Motor neuron (in vitro differentiated cells): ENCODE measurements at regions not wholly inside any gene's neighbourhood (a gene's known extent, or its start where the extent isn't known, plus 50 kb on each side); places are given as distances from the start of the nearest gene placed in this dataset.
A peak's percentile ranks its signal among the peaks of the same experiment; 100 is the strongest.
"Not testable (repeated sequence)": the region's sequence is repeated elsewhere in the genome, so short reads cannot be mapped to it uniquely, and the experiment has no call there.

Experiments
- ATAC-seq, 8 experiments: fragments of 200-7000 bp; cut with Tn5 transposase; replicated peaks in 6 of 8; 2 replicates each; pipeline ENCODE4 v1.8.0; 2021; ENCODE audit warnings: mild to moderate bottlenecking in 8 of 8, moderate library complexity in 8 of 8
- H3K27ac ChIP-seq, 2 donors: fragments of 250-450 bp; sonication (Bioruptor Pico); 2 replicates each; pipeline ENCODE4 v1.9.0; 2021; ENCODE audit warnings: antibody characterized with exemption in 2 of 2, mild to moderate bottlenecking in 2 of 2, moderate library complexity in 1 of 2
- H3K4me1 ChIP-seq, 2 donors: fragments of 250-450 bp; sonication (Bioruptor Pico); replicated peaks in 1 of 2; 2 replicates each; pipeline ENCODE4 v1.6.1; 2021; ENCODE audit warnings: antibody characterized with exemption in 2 of 2, mild to moderate bottlenecking in 2 of 2, moderate library complexity in 1 of 2
- H3K4me3 ChIP-seq, 5 donors: fragments of 250-450 bp; sonication (Bioruptor Pico); 2 replicates each; pipeline ENCODE4 v1.9.0; 2021; ENCODE audit warnings: antibody characterized with exemption in 5 of 5, mild to moderate bottlenecking in 5 of 5, moderate library complexity in 4 of 5
- WGBS, 10 experiments: fragments of 450-650 bp; shearing (Covaris generic); methylation state at CpG; one replicate each; pipeline ENCODE4 v1.0.0; 2022; 5-methylcytosine and 5-hydroxymethylcytosine counted together
- in situ Hi-C, 9 experiments: fragments of 400-800 bp; cut with MboI; loops; one replicate each; pipeline ENCODE4 v1.15.0; 2021; ENCODE audit warnings: low sequenced_read_pairs in 9 of 9, low pct_unique_long_range_greater_than_20kb in 2 of 9; ENCODE audit not compliant: unreplicated experiment in 9 of 9

- Histone ChIP-seq H3K27ac (no peak overlapping the region), H3K4me3 (no peak overlapping the region), H3K4me1 (no peaks in the 10 kb centered on the region)
- ATAC-seq: no peak
- in situ Hi-C loops: no loop called here
- 0 to 100% (median 62%) methylated on average over 1 to 5 of the region's 5 CpGs for WGBS, 10 experiments
These were observed 331.1 kb downstream of the DOK5 start for GRCh38 chr20:54806462-54806861.

- WGBS, 10 experiments: 3 to 100% (median 77%) methylated on average over 1 to 8 of the region's 13 CpGs
- no peak for ATAC-seq
- Histone ChIP-seq H3K27ac (no peak overlapping the region), H3K4me1 (no peaks in the 10 kb centered on the region), H3K4me3 (no peak overlapping the region)
- in situ Hi-C loops: loop anchor here in 1 of 9 experiments (25.0 kb wide), 1 partner anchor 108 kb away; no protein-coding TSS in a partner anchor
These were observed 319.5 kb downstream of the DOK5 start for GRCh38 chr20:54794874-54795273.

GRCh38 chr20:54794110-54794509, 318.7 kb downstream of the DOK5 start:
- Histone ChIP-seq H3K4me3 (no peak overlapping the region), H3K4me1 (no peaks in the 10 kb centered on the region), H3K27ac (no peak overlapping the region)
- no peak for ATAC-seq
- in situ Hi-C loops: loop anchor here in 1 of 9 experiments (25.0 kb wide), 1 partner anchor 107 kb away; no protein-coding TSS in a partner anchor
- 58 to 100% (median 100%) methylated on average over 1 to 3 of the region's 6 CpGs; no CpG with 5 or more reads in 7 of the 10 experiments for WGBS, 10 experiments

- no peak for ATAC-seq
- no peaks in the 10 kb centered on the region for H3K4me1 ChIP-seq
- H3K4me3 ChIP-seq: no peak overlapping the region
- in situ Hi-C loops: loop anchor here in 1 of 9 experiments (25.0 kb wide), 1 partner anchor 106 kb away; no protein-coding TSS in a partner anchor
- WGBS, 10 experiments: 20 to 96% (median 67%) methylated on average over 1 to 4 of the region's 9 CpGs; no CpG with 5 or more reads in 3 of the 10 experiments
- no peak overlapping the region for H3K27ac ChIP-seq
These were observed 318.0 kb downstream of the DOK5 start for GRCh38 chr20:54793291-54793992.

GRCh38 chr20:54792688-54793087, 317.3 kb downstream of the DOK5 start:
- no peak overlapping the region for H3K27ac ChIP-seq
- WGBS, 10 experiments: 0 to 100% (median 47%) methylated on average over 2 of the region's 2 CpGs; no CpG with 5 or more reads in 2 of the 10 experiments
- no peak overlapping the region for H3K4me3 ChIP-seq
- no peaks in the 10 kb centered on the region for H3K4me1 ChIP-seq
- in situ Hi-C loops: loop anchor here in 1 of 9 experiments (25.0 kb wide), 1 partner anchor 105 kb away; no protein-coding TSS in a partner anchor
- ATAC-seq: peak in 1 of 8 experiments; percentile 32

GRCh38 chr20:54788260-54788659, 312.9 kb downstream of the DOK5 start:
- WGBS, 10 experiments: 55 to 100% (median 96%) methylated on average over 1 to 4 of the region's 4 CpGs; no CpG with 5 or more reads in 5 of the 10 experiments
- H3K4me3 ChIP-seq, H3K27ac ChIP-seq, ATAC-seq, H3K4me1 ChIP-seq: not testable (repeated sequence)
- in situ Hi-C loops: loop anchor here in 1 of 9 experiments (25.0 kb wide), 1 partner anchor 101 kb away; no protein-coding TSS in a partner anchor

- ATAC-seq, H3K27ac ChIP-seq, H3K4me3 ChIP-seq, H3K4me1 ChIP-seq: not testable (repeated sequence)
- WGBS, 10 experiments: no CpG with 5 or more reads among the region's 9 CpGs
- in situ Hi-C loops: loop anchor here in 1 of 9 experiments (25.0 kb wide), 1 partner anchor 95 kb away; no protein-coding TSS in a partner anchor
These were observed 307.4 kb downstream of the DOK5 start for GRCh38 chr20:54782758-54783157.

- 52 to 100% (median 83%) methylated on average over 1 to 5 of the region's 5 CpGs; no CpG with 5 or more reads in 1 of the 10 experiments for whole genome bisulfite sequencing, 10 experiments
- Histone ChIP-seq H3K4me1 (no peaks in the 10 kb centered on the region), H3K27ac (no peak overlapping the region), H3K4me3 (no peak overlapping the region)
- no peak for ATAC-seq
- in situ Hi-C loops: no loop called here
These were observed 299.0 kb downstream of the DOK5 start for GRCh38 chr20:54774426-54774825.

- in situ Hi-C loops: no loop called here
- Histone ChIP-seq H3K4me3 (no peak overlapping the region), H3K27ac (no peak overlapping the region), H3K4me1 (no peaks in the 10 kb centered on the region)
- no peak for ATAC-seq
- WGBS, 10 experiments: 0 to 100% (median 98%) methylated on average over 1 to 8 of the region's 8 CpGs; no CpG with 5 or more reads in 1 of the 10 experiments
These were observed 298.2 kb downstream of the DOK5 start for GRCh38 chr20:54773643-54774000.

- in situ Hi-C loops: no loop called here
- no peak overlapping the region for H3K4me3 ChIP-seq
- H3K27ac ChIP-seq: no peak overlapping the region
- WGBS, 10 experiments: 0 to 94% (median 64%) methylated on average over 1 to 4 of the region's 4 CpGs; no CpG with 5 or more reads in 2 of the 10 experiments
- H3K4me1 ChIP-seq: no peaks in the 10 kb centered on the region
- ATAC-seq: no peak
These were observed 297.7 kb downstream of the DOK5 start for GRCh38 chr20:54772893-54773642.

GRCh38 chr20:54766483-54766882, 291.1 kb downstream of the DOK5 start:
- in situ Hi-C loops: no loop called here

GRCh38 chr20:54763366-54763765, 288.0 kb downstream of the DOK5 start:
- no peak for ATAC-seq
- in situ Hi-C loops: no loop called here
- no peak overlapping the region for H3K27ac ChIP-seq
- WGBS, 10 experiments: 0 to 100% (median 89%) methylated on average over 1 of the region's 1 CpG; no CpG with 5 or more reads in 7 of the 10 experiments
- H3K4me1 ChIP-seq: no peaks in the 10 kb centered on the region
- H3K4me3 ChIP-seq: no peak overlapping the region

More at GRCh38 chr20:54766483-54766882, 291.1 kb downstream of the DOK5 start:
- WGBS, 10 experiments: no CpG with 5 or more reads among the region's 2 CpGs
- no peak for ATAC-seq
- Histone ChIP-seq H3K27ac (no peak overlapping the region), H3K4me1 (no peaks in the 10 kb centered on the region), H3K4me3 (no peak overlapping the region)

GRCh38 chr20:54759589-54759988, 284.2 kb downstream of the DOK5 start:
- in situ Hi-C loops: no loop called here
- whole genome bisulfite sequencing, 10 experiments: 12 to 84% (median 40%) methylated on average over 1 to 3 of the region's 4 CpGs; no CpG with 5 or more reads in 3 of the 10 experiments
- no peak for ATAC-seq
- Histone ChIP-seq H3K4me1 (no peaks in the 10 kb centered on the region), H3K4me3 (no peak overlapping the region), H3K27ac (no peak overlapping the region)
